Fibroblast of lung (primary cell): ENCODE measurements at regions not wholly inside any gene's neighbourhood (a gene's known extent, or its start where the extent isn't known, plus 50 kb on each side); places are given as distances from the start of the nearest gene placed in this dataset.

Source experiments
- CTCF ChIP-seq, 2 donors: IDR thresholded peaks in 1 of 2; conservative IDR thresholded peaks in 1 of 2; 1 replicate in 1 of 2; 2 replicates in 1 of 2; pipeline ENCODE4 v1.5.1; 2011 to 2012; ENCODE audit warnings: low read length in 2 of 2, control low read depth in 1 of 2, inconsistent platforms in 1 of 2, low read depth in 1 of 2, mild to moderate bottlenecking in 1 of 2
- EZH2 ChIP-seq: IDR thresholded peaks from 2 replicates; pipeline ENCODE4 v1.5.1; 2012; ENCODE audit warnings: low read length, control low read depth, mild to moderate bottlenecking; ENCODE audit errors: missing control alignments

GRCh38 chr12:63404611-63405010 lies 253.6 kb upstream of the AVPR1A start:
- no peak for TF ChIP-seq CTCF (conservative IDR thresholded peaks at IDR 0.05 in 1 of 2, IDR thresholded peaks at IDR 0.05 in 1 of 2; ENCODE audit: low read depth in 1 of 2, low read length in 2 of 2)
- TF ChIP-seq EZH2, result no peak
